ENCODE measurements at regions not wholly inside any gene's neighbourhood (a gene's known extent, or its start where the extent isn't known, plus 50 kb on each side); places are given as distances from the start of the nearest gene placed in this dataset.

DNA sequence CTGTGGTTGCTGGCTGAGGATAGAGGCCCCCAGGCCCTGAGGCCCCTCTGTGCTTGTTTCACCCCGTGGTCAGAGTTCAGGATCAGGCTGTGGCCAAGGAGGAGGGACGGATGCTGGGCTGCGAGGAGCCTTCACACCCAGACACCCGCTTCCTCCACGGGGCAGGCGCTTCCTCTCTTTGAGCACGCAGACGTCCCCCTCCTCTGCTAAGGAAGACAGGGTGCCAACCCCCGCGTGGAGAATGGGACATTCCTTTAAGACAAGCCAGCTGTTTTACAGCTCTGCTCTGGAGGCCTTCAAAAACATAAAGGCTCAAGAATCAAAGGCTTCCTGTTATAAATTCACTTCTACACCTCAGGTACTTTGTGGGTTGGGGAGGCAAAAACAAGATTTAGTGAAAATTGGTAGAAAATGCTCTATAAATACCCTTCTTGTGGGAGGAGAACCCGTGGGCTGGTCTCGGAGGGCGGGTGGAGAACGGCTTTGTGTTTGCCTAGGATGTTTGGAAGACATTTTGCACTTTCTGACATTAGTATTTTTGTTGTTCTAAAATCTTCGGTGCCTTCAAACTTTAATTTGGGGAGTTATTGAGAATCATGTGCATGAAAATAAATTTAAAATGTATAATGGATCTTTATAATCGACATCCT lies 60.8 kb upstream of the FOXF1 start:
- TF ChIP-seq, protein P1, sequence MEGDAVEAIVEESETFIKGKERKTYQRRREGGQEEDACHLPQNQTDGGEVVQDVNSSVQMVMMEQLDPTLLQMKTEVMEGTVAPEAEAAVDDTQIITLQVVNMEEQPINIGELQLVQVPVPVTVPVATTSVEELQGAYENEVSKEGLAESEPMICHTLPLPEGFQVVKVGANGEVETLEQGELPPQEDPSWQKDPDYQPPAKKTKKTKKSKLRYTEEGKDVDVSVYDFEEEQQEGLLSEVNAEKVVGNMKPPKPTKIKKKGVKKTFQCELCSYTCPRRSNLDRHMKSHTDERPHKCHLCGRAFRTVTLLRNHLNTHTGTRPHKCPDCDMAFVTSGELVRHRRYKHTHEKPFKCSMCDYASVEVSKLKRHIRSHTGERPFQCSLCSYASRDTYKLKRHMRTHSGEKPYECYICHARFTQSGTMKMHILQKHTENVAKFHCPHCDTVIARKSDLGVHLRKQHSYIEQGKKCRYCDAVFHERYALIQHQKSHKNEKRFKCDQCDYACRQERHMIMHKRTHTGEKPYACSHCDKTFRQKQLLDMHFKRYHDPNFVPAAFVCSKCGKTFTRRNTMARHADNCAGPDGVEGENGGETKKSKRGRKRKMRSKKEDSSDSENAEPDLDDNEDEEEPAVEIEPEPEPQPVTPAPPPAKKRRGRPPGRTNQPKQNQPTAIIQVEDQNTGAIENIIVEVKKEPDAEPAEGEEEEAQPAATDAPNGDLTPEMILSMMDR (IDR thresholded peaks at IDR 0.05; ENCODE audit: insufficient read depth, low read length), result no peak
- TF ChIP-seq REST (IDR thresholded peaks at IDR 0.05; ENCODE audit: insufficient replicate concordance, low read depth) (no peak), POLR2AphosphoS5 (IDR thresholded peaks at IDR 0.05; ENCODE audit: low read depth) (no peak), GABPA (IDR thresholded peaks at IDR 0.05; ENCODE audit: low read depth) (no peak), SPI1 (IDR thresholded peaks at IDR 0.05; ENCODE audit: borderline replicate concordance, low read depth) (no peak)

Measured in HL-60 (cell line).